B cell (primary cell): ENCODE measurements at regions not wholly inside any gene's neighbourhood (a gene's known extent, or its start where the extent isn't known, plus 50 kb on each side); places are given as distances from the start of the nearest gene placed in this dataset.

Experiments
- ATAC-seq: fragments of 200-7000 bp; cut with Tn5 transposase; one replicate; pipeline ENCODE4 v1.10.0; 2021; ENCODE audit warnings: low read depth, mild to moderate bottlenecking, moderate number of reproducible peaks, moderate library complexity
- CTCF ChIA-PET: fragments of 350-600 bp; sonication (Branson Sonifier 250); formaldehyde crosslinking; loops from one replicate; lab custom pipeline; 2021; ENCODE audit warnings: antibody characterized with exemption, inconsistent platforms; lab: Charles Lee
- POLR2A ChIA-PET: fragments of 350-600 bp; sonication (Branson Sonifier 250); formaldehyde crosslinking; loops from one replicate; lab custom pipeline; 2021; ENCODE audit warnings: antibody characterized with exemption; lab: Charles Lee
- DNase-seq: peaks from one replicate; pipeline ENCODE4 v3.0.0; 2013
- H2AFZ ChIP-seq: 2 replicates; pipeline ENCODE4 v1.6.1; 2012; ENCODE audit warnings: mild to moderate bottlenecking, low read depth, low read length; ENCODE audit not compliant: insufficient read depth, poor library complexity, severe bottlenecking
- H3K27ac ChIP-seq, 2 donors: 1 replicate in 1 of 2; 2 replicates in 1 of 2; pipeline ENCODE4 v1.5.1; 2012 to 2013; ENCODE audit warnings: low read length in 2 of 2, mild to moderate bottlenecking in 2 of 2, moderate library complexity in 1 of 2
- H3K27me3 ChIP-seq, 4 experiments: fragments of 200-600 bp in 1 of 4; sonication (generic) in 1 of 4; replicated peaks in 1 of 4; 1 replicate in 2 of 4; 2 replicates in 2 of 4; pipeline versions ENCODE4 v1.6.1 to v1.7.0; 2013 to 2016; ENCODE audit warnings: low read length in 3 of 4, mild to moderate bottlenecking in 2 of 4, mixed read lengths in 1 of 4, moderate library complexity in 1 of 4; ENCODE audit not compliant: insufficient read depth in 4 of 4, control insufficient read depth in 3 of 4; ENCODE audit errors: control extremely low read depth in 1 of 4
- H3K36me3 ChIP-seq, 2 experiments: replicated peaks in 1 of 2; 1 replicate in 1 of 2; 2 replicates in 1 of 2; pipeline versions ENCODE4 v1.6.1 to v1.7.1; 2013; ENCODE audit warnings: low read length in 1 of 2; ENCODE audit not compliant: insufficient read depth in 2 of 2, control insufficient read depth in 1 of 2; ENCODE audit errors: control extremely low read depth in 1 of 2, extremely low read depth in 1 of 2
- H3K4me1 ChIP-seq, 2 donors: fragments of 200-600 bp in 1 of 2; sonication (generic) in 1 of 2; 1 replicate in 1 of 2; 2 replicates in 1 of 2; pipeline versions ENCODE4 v1.5.1 to v1.6.1; 2013 to 2017; ENCODE audit warnings: low read length in 2 of 2; ENCODE audit not compliant: control insufficient read depth in 2 of 2, insufficient read depth in 2 of 2
- H3K4me2 ChIP-seq: replicated peaks from 2 replicates; pipeline ENCODE3; 2012; ENCODE audit warnings: mild to moderate bottlenecking, low read depth, low read length; ENCODE audit not compliant: poor library complexity, severe bottlenecking
- H3K4me3 ChIP-seq, 5 experiments: fragments of 200-600 bp in 1 of 5; sonication (generic) in 1 of 5; 1 replicate in 3 of 5; 2 replicates in 2 of 5; pipeline versions ENCODE4 v1.5.1 to v1.7.0; 2011 to 2016; ENCODE audit warnings: low read length in 4 of 5, mild to moderate bottlenecking in 4 of 5, low read depth in 2 of 5, control low read depth in 1 of 5, moderate library complexity in 1 of 5; ENCODE audit not compliant: insufficient read depth in 1 of 5; ENCODE audit errors: control extremely low read depth in 1 of 5, extremely low read depth in 1 of 5
- H3K79me2 ChIP-seq: fragments of 200-600 bp; sonication (generic); one replicate; pipeline ENCODE4 v1.6.0; 2016; ENCODE audit warnings: low read length; ENCODE audit not compliant: control insufficient read depth, insufficient read depth
- H3K9ac ChIP-seq: fragments of 200-600 bp; sonication (generic); 2 replicates; pipeline ENCODE4 v1.6.1; 2017; ENCODE audit warnings: mild to moderate bottlenecking, low read length, moderate library complexity
- H3K9me3 ChIP-seq, 3 donors: one replicate each; pipeline versions ENCODE4 v1.6.1 to v1.7.1; 2013; ENCODE audit warnings: low read length in 2 of 3; ENCODE audit not compliant: control insufficient read depth in 2 of 3, insufficient read depth in 1 of 3; ENCODE audit errors: control extremely low read depth in 1 of 3
- H4K20me1 ChIP-seq: 2 replicates; pipeline ENCODE4 v1.6.0; 2012; ENCODE audit warnings: mild to moderate bottlenecking, low read length; ENCODE audit not compliant: insufficient read depth, control insufficient read depth, poor library complexity, severe bottlenecking
- H3K27ac Mint-ChIP-seq: one replicate; pipeline ENCODE4 v1.8.0; 2021; ENCODE audit warnings: mixed read lengths
- H3K27me3 Mint-ChIP-seq: one replicate; pipeline ENCODE4 v1.8.0; 2021; ENCODE audit warnings: mixed read lengths
- H3K4me1 Mint-ChIP-seq: one replicate; pipeline ENCODE4 v1.8.0; 2021; ENCODE audit warnings: mixed read lengths
- H3K4me3 Mint-ChIP-seq: one replicate; pipeline ENCODE4 v1.8.0; 2021; ENCODE audit warnings: mixed read lengths
- H3K9me3 Mint-ChIP-seq: one replicate; pipeline ENCODE4 v1.8.0; 2022; ENCODE audit warnings: mixed read lengths; ENCODE audit not compliant: insufficient read depth
- CTCF ChIP-seq: fragments of 200-600 bp; IDR thresholded peaks from one replicate; pipeline ENCODE4 v1.8.0; 2022; ENCODE audit warnings: antibody characterized with exemption, mild to moderate bottlenecking
- EZH2 ChIP-seq: IDR thresholded peaks from 2 replicates; pipeline ENCODE4 v1.6.1; 2012; ENCODE audit warnings: borderline replicate concordance, low read depth, mild to moderate bottlenecking, moderate library complexity, low read length; ENCODE audit not compliant: insufficient read depth, poor library complexity, severe bottlenecking
- WGBS: methylation state at CpG from one replicate; pipeline ENCODE4 v1.1.5; 2013; ENCODE audit warnings: missing lambda C conversion rate; ENCODE audit not compliant: insufficient coverage; 5-methylcytosine and 5-hydroxymethylcytosine counted together
- intact Hi-C: fragments of 100-400 bp; cut with micrococcal nuclease; formaldehyde crosslinking; loops from one replicate; pipeline ENCODE4 v1.10.0; 2022

DNA sequence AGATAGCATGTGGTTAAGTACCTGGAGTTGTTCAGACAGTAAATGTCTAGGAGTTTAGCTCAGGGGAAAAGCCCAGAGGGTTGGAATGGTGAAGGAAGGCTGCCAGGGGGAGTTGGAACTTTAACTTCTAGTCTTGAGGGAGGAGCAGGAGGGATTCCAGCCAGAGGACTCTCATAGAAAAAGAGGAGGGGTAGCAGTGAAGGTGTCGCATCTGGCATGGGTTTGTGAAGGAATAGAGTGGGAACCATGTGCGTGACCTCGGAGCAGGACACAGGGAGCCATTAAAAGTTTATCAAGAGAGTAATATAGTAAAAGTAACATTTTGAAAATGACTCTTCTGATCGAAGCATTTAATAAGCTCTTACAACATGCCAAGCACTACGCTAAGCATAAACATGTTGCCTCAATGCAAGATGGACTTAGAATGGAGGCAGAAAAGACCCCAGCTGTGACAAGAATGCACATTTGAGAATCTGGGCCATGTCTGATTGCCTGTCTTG lies 632.4 kb upstream of the CAMK1G start:
- TF ChIP-seq EZH2 (no peak), CTCF (no peak)
- CTCF ChIA-PET, result no interaction called here
- H3K27me3 ChIP-seq, result no peaks in the 10 kb centered on the region

GRCh38 chr1:208951908-208952307 lies 631.6 kb upstream of the CAMK1G start:
- intact Hi-C loops, result no loop called here
- TF ChIP-seq EZH2 (no peak), CTCF (no peak)
- Histone ChIP-seq H3K4me3 (no peak overlapping the region), H3K9ac (no peak overlapping the region), H3K79me2 (no peaks in the 10 kb centered on the region), H3K4me2 (no peak overlapping the region), H3K27me3 (no peaks in the 10 kb centered on the region), H3K27ac (no peak overlapping the region), H2AFZ (no peak overlapping the region), H3K9me3 (peaks cover 0 to 1% (median 0%) of the 10 kb centered on the region in 3 donors), H3K4me1 (no peaks in the 10 kb centered on the region), H4K20me1 (no peaks in the 10 kb centered on the region), H3K36me3 (no peaks in the 10 kb centered on the region)
- CTCF ChIA-PET, result no interaction called here
- H3K9me3 Mint-ChIP-seq, result no peaks in the 10 kb centered on the region
- POLR2A ChIA-PET, result no interaction called here
- no peaks in the 10 kb centered on the region for H3K4me1 Mint-ChIP-seq
- ATAC-seq (no peak), DNase-seq (no peak)
- H3K27ac Mint-ChIP-seq, result no peak overlapping the region
- no peak overlapping the region for H3K4me3 Mint-ChIP-seq
- H3K27me3 Mint-ChIP-seq, result no peaks in the 10 kb centered on the region

More for the DNA sequence above, 632.4 kb upstream of the CAMK1G start:
- Mint-ChIP-seq H3K9me3 (no peaks in the 10 kb centered on the region), H3K4me1 (no peaks in the 10 kb centered on the region), H3K27ac (no peak overlapping the region), H3K27me3 (no peaks in the 10 kb centered on the region), H3K4me3 (no peak overlapping the region)
- no peak overlapping the region for H3K27ac ChIP-seq
- ATAC-seq, result no peak
- no peak overlapping the region for H2AFZ ChIP-seq
- WGBS, result 100% methylated on average over 3 of the region's 5 CpGs
- H3K4me3 ChIP-seq, result no peak overlapping the region
- no peak overlapping the region for H3K4me2 ChIP-seq
- intact Hi-C loops, result no loop called here
- H3K9me3 ChIP-seq, result no peaks in the 10 kb centered on the region
- no peaks in the 10 kb centered on the region for H3K36me3 ChIP-seq
- DNase-seq, result no peak
- no peak overlapping the region for H3K9ac ChIP-seq
- no peaks in the 10 kb centered on the region for H3K79me2 ChIP-seq
- POLR2A ChIA-PET, result no interaction called here
- H3K4me1 ChIP-seq, result no peaks in the 10 kb centered on the region
- H4K20me1 ChIP-seq, result no peaks in the 10 kb centered on the region
